KMS-11 (cell line): ENCODE measurements at regions not wholly inside any gene's neighbourhood (a gene's known extent, or its start where the extent isn't known, plus 50 kb on each side); places are given as distances from the start of the nearest gene placed in this dataset.

Experiments used
- H2AFZ ChIP-seq: fragments of 200-600 bp; sonication (generic); 2 replicates; pipeline ENCODE4 v1.6.1; 2016; ENCODE audit warnings: antibody characterized with exemption, mixed run types, low read depth
- H3K27ac ChIP-seq: fragments of 200-600 bp; sonication (generic); 2 replicates; pipeline ENCODE4 v1.6.1; 2016; ENCODE audit warnings: mild to moderate bottlenecking, mixed run types
- H3K27me3 ChIP-seq: fragments of 200-600 bp; sonication (generic); 2 replicates; pipeline ENCODE4 v1.6.1; 2017; ENCODE audit warnings: mild to moderate bottlenecking, low read depth, mixed run types, moderate library complexity; ENCODE audit not compliant: insufficient read depth
- H3K36me3 ChIP-seq: fragments of 200-600 bp; sonication (generic); 2 replicates; pipeline ENCODE4 v1.6.1; 2017; ENCODE audit warnings: mild to moderate bottlenecking, mixed run types; ENCODE audit not compliant: insufficient read depth
- H3K4me1 ChIP-seq: fragments of 200-600 bp; sonication (generic); 2 replicates; pipeline ENCODE4 v1.6.1; 2016; ENCODE audit warnings: mild to moderate bottlenecking, low read depth, mixed run types; ENCODE audit not compliant: poor library complexity, severe bottlenecking
- H3K4me2 ChIP-seq: fragments of 200-600 bp; sonication (generic); 2 replicates; pipeline ENCODE4 v1.7.0; 2016; ENCODE audit warnings: mild to moderate bottlenecking, mixed run types
- H3K4me3 ChIP-seq: fragments of 200-600 bp; sonication (generic); IDR thresholded peaks from 2 replicates; pipeline ENCODE4 v1.6.1; 2017; ENCODE audit warnings: low read depth, low read length, mixed read lengths; ENCODE audit not compliant: insufficient read depth
- H3K79me2 ChIP-seq: fragments of 200-600 bp; sonication (generic); 2 replicates; pipeline ENCODE4 v1.6.1; 2016; ENCODE audit warnings: low read depth, mixed run types; ENCODE audit not compliant: insufficient read depth
- H3K9ac ChIP-seq: fragments of 200-600 bp; sonication (generic); 2 replicates; pipeline ENCODE4 v1.6.1; 2016; ENCODE audit warnings: mild to moderate bottlenecking, mixed run types
- H4K20me1 ChIP-seq: fragments of 200-600 bp; sonication (generic); 2 replicates; pipeline ENCODE4 v1.6.1; 2016; ENCODE audit warnings: mild to moderate bottlenecking, mixed run types; ENCODE audit not compliant: insufficient read depth
- TF ChIP-seq, protein P1 (sequence below): fragments of 200-600 bp; sonication (generic); conservative IDR thresholded peaks from 2 replicates; pipeline ENCODE4 v1.6.1; 2017; ENCODE audit warnings: low read depth, mild to moderate bottlenecking, antibody characterized with exemption, low read length, moderate library complexity, mixed read lengths

DNA sequence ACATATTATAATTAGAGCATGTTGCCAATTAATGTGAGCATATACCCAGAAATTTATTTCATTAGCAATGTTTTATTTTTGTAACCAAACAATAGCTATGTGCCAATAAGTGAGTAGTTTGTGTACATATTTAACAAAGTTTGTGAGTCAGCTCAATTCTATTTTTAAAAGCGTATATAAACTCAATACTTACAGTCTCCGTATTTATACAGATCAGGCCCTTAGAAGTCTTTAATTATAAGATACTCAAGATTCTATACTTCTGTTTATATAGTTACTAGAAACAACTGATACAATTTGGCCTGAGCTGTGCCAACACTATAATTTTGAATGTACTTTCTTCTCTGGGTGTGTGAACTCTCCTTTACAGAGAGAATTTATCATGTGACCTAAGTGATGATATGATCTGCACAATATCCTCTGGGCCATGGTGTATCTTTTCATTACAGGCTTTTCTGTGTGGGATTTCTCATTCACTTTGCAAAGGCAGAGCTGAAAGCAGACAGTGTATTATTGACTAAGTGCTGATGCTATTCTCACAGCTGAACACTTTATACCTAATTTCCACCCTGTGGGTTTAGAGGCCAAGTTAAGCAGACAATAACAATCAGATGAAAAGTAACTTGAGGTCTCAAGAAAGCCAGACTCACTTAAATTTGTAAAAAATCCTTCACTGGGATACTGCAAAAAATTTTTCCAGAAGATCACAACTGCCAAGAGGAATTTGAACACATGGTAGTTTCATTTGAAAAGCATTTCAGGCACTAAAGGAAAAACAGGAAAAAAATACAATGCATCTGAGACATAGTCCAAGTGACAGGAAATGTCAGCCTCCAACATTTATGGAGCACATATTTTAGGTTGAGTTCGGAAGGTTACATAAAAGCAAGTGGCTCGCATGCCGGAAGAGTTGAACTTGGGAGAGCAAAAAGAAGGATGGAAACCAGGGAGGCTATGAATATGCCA lies 277.9 kb upstream of the SEMA6D start:
- no peaks in the 10 kb centered on the region for H3K79me2 ChIP-seq
- no peak overlapping the region for H2AFZ ChIP-seq

DNA sequence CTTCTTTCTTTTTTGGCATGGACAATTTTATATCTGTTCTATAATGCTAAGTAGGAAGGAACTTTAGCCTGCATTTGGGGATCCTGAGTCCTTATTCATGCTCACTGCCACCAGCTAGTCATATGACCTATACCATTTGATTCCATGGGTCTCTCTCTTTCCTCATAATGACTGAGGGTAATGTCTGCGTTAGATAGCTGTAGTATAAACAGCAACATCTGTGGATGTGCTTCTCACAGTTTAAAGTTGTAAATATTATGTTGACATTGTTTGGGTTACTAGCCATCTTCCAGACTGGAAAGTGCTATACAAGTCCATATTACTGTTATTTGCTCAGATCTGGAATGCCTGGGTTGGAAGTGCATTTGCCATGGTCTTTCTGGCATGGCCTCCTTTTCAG lies 274.9 kb upstream of the SEMA6D start:
- Histone ChIP-seq H3K4me1 (no peaks in the 10 kb centered on the region), H3K4me3 (no peak overlapping the region), H3K36me3 (no peaks in the 10 kb centered on the region), H2AFZ (no peak overlapping the region), H3K79me2 (no peaks in the 10 kb centered on the region), H3K27ac (no peak overlapping the region), H3K27me3 (no peaks in the 10 kb centered on the region), H3K4me2 (no peak overlapping the region), H3K9ac (no peak overlapping the region), H4K20me1 (no peaks in the 10 kb centered on the region)
- TF ChIP-seq, protein P1, sequence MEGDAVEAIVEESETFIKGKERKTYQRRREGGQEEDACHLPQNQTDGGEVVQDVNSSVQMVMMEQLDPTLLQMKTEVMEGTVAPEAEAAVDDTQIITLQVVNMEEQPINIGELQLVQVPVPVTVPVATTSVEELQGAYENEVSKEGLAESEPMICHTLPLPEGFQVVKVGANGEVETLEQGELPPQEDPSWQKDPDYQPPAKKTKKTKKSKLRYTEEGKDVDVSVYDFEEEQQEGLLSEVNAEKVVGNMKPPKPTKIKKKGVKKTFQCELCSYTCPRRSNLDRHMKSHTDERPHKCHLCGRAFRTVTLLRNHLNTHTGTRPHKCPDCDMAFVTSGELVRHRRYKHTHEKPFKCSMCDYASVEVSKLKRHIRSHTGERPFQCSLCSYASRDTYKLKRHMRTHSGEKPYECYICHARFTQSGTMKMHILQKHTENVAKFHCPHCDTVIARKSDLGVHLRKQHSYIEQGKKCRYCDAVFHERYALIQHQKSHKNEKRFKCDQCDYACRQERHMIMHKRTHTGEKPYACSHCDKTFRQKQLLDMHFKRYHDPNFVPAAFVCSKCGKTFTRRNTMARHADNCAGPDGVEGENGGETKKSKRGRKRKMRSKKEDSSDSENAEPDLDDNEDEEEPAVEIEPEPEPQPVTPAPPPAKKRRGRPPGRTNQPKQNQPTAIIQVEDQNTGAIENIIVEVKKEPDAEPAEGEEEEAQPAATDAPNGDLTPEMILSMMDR, result no peak

More for the DNA sequence above, 277.9 kb upstream of the SEMA6D start:
- TF ChIP-seq, protein P1, result no peak
- Histone ChIP-seq H4K20me1 (no peaks in the 10 kb centered on the region), H3K36me3 (no peaks in the 10 kb centered on the region), H3K27me3 (no peaks in the 10 kb centered on the region), H3K27ac (no peak overlapping the region), H3K4me2 (no peak overlapping the region), H3K9ac (no peak overlapping the region), H3K4me3 (no peak overlapping the region), H3K4me1 (no peaks in the 10 kb centered on the region)

DNA sequence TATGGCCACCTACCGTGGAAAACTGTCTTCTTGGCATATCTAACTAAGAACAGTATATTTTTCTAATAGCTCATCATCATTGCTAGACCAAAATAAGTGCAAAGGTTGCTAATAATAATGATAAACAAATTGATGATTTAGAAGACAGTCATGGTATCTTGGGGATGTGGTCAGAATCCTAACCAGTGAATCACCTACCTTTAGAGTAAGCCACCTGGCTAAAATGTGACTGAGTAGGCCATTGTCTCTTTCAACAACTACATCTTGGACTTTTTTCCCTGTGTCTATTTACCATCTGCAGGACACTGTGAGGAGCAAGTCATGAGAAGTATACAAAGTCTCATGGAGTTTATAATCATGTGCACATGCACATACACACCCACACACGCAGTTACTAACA lies 273.5 kb upstream of the SEMA6D start:
- H3K4me1 ChIP-seq, result no peaks in the 10 kb centered on the region
- TF ChIP-seq, protein P1, result no peak
- H3K9ac ChIP-seq, result no peak overlapping the region
- H3K27me3 ChIP-seq, result no peaks in the 10 kb centered on the region
- no peaks in the 10 kb centered on the region for H3K79me2 ChIP-seq
- no peak overlapping the region for H3K27ac ChIP-seq
- H2AFZ ChIP-seq, result no peak overlapping the region
- no peaks in the 10 kb centered on the region for H4K20me1 ChIP-seq
- no peaks in the 10 kb centered on the region for H3K36me3 ChIP-seq
- H3K4me3 ChIP-seq, result no peak overlapping the region
- no peak overlapping the region for H3K4me2 ChIP-seq

DNA sequence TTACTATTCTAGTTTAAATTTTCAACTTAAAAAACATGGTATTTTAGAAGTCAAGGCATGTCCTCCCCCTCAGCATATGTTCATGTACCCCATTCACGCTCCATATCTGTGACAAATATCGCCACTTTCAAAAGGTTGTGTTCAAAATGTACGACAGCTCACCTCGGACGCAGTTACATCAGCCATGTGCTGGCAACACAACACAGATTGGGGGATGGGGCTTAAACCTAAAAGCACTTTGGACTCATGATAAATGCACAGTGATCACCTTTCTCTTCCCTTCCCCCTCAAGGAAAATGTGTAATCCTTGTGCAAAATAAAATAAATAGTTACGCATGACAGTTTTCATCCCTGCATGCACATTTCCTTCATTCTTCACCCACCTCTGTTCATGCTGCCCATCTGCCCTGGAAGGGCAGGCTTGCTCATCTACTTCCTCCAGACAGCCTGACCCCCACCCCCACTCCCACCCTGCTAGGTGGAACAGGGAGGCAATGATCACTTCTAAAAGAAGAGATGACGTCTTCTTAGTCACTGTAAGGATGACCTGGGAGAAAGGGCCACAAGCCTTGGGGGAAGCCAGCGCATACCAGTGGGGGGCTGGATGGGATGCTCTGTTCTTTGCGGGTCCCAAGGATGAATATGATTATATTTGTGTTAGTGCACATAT lies 271.4 kb upstream of the SEMA6D start:
- Histone ChIP-seq H3K4me3 (no peak overlapping the region), H3K4me2 (no peak overlapping the region), H3K9ac (no peak overlapping the region), H3K4me1 (no peaks in the 10 kb centered on the region), H3K27ac (no peak overlapping the region), H4K20me1 (no peaks in the 10 kb centered on the region), H3K79me2 (no peaks in the 10 kb centered on the region), H3K36me3 (no peaks in the 10 kb centered on the region), H2AFZ (no peak overlapping the region), H3K27me3 (no peaks in the 10 kb centered on the region)
- TF ChIP-seq, protein P1, result no peak
